Amniotic stem cell (primary cell): ENCODE measurements at regions not wholly inside any gene's neighbourhood (a gene's known extent, or its start where the extent isn't known, plus 50 kb on each side); places are given as distances from the start of the nearest gene placed in this dataset.
"Not testable (repeated sequence)": the region's sequence is repeated elsewhere in the genome, so short reads cannot be mapped to it uniquely, and the experiment has no call there.

Source experiments
- DNase-seq: peaks from one replicate; lab custom pipeline; 2025; lab: John Stamatoyannopoulos, UW

- DNase-seq = not testable (repeated sequence)
These were observed 102.8 kb upstream of the KCNMA1 start for GRCh38 chr10:77740396-77740795.

DNA sequence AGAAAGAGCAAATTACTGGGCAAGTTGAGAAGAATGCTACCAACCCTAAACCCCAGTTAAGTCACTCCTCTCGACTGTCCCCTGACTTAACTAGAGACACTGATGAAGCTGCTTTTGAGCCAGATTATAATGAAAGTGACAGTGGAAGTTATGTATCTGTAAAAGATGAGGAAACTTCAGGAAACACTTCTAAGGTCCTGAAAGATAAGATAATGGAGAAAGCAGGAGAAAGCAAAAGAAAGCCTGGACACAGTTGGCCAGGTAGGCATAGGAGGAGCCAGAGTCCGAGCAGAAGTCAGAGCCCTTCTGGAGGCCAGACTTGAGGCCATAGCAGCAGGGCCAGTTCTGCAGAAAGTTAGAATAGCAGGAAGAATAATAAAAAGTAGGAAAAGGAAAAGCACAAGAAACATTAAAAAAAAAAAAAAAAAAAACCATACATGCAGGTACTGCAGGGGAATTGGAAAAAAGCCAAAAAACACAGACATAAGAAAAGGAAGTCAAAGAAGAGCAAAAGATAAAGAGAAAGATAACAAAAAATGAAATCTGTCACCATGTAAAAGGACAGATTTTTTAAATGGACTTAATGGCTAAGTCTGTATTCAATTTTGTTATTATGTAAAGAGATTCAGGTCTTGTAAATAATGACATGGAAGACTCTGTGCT lies 101.0 kb upstream of the KCNMA1 start:
- no peak for DNase-seq

DNA sequence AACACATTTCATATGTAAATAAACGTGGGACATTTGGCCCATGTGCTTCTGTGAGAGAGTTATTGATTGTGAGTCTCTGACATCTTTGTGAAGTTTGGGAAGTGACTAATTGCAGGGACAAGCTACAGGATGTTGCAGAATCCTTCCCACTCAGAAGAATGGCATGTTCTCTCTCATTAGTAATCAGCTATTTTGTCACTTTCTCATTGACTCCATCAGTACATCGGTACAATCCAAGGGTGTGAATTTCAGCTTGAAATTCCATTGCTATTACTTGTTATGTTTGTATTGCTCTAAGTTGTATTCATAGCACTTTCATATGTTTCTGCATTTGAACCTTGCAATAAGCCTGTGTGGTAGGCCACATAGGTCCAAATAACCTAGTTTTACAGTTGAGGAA lies 100.0 kb upstream of the KCNMA1 start:
- peak; percentile 34 for DNase-seq

GRCh38 chr10:77735136-77735535 lies 97.5 kb upstream of the KCNMA1 start:
- not testable (repeated sequence) for DNase-seq

DNA sequence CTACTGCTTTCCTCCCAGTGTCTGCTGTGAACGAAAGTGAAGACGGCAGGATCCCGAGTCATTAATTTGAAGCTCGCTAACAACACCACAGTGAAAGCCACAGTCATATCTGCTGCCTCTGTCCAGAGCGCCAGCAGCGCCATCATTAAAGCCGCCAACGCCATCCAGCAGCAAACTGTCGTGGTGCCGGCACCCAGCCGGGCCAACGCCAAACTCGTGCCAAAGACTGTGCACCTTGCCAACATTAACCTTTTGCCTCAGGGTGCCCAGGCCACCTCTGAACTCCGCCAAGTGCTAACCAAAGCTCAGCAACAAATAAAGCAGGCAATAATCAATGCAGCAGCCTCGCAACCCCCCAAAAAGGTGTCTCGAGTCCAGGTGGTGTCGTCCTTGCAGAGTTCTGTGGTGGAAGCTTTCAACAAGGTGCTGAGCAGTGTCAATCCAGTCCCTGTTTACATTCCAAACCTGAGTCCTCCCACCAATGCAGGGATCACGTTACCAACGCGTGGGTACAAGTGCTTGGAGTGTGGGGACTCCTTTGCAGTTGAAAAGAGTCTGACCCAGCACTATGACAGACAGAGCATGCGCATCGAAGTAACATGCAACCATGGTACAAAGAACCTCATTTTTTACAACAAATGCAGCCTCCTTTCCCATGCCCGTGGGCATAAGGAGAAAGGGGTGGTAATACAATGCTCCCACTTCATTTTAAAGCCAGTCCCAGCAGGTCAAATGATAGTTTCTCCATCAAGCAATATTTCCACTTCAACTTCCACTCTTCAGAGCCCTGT lies 94.8 kb upstream of the KCNMA1 start:
- no peak for DNase-seq

DNA sequence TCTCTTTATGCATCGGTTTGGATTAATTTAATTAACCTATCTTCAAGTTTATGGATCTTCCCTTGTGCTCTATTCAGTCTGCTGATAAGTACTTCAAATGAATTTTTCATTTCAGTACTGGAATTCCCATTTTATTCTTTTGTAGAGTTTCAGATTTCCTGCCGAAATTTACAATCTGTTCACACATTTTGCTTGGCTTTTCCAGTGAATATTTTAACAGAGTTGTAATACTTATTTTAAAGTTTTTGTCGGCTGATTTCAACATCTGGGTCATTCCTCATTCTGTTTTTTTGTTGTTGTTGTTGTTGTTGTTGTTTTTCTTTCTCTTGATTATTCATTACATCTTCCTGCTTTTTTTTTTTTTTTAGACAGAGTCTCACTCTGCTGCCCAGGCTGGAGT lies 89.9 kb upstream of the KCNMA1 start:
- DNase-seq = no peak

DNA sequence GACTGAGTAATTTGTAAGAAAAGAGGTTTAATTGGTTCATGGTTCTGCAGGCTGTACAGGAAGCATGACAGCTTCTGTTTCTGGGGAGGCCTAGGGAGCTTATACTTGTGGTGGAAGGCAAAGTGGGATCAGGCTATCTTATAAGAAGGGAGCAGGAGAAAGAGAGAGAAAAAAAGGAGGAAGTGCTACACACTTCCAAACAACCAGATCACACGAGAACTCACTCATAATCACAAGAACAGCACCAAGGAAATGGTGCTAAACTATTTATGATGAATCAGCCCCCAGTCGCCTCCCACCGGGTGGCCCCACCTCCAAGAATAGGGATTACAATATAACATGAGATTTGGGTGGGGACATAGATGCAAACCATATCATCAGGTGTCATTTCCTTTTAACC lies 89.1 kb upstream of the KCNMA1 start:
- no peak for DNase-seq

- DNase-seq = no peak
These were observed 88.7 kb upstream of the KCNMA1 start for GRCh38 chr10:77726301-77726700.

DNA sequence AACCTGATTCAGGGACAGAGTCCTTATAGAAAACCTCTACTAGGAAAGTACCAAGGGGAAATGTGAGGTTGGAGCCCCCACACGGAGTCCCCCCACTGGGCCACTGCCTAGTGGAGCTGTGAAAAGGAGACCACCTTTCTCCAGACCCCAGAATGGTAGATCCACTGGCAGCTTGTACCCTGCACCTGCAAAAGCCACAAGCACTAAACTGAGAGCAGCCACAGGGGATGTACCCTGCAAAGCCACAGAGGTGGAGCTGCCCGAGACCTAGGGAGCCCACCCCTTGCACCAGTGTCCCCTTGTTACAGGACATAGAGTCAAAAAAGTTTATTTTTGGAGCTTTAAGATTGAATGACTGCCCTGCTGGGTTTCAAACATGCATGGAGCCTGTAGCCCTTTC lies 87.2 kb upstream of the KCNMA1 start:
- no peak for DNase-seq

GRCh38 chr10:77723376-77723775 lies 85.8 kb upstream of the KCNMA1 start:
- DNase-seq = no peak

GRCh38 chr10:77722956-77723355 lies 85.3 kb upstream of the KCNMA1 start:
- DNase-seq = not testable (repeated sequence)

DNA sequence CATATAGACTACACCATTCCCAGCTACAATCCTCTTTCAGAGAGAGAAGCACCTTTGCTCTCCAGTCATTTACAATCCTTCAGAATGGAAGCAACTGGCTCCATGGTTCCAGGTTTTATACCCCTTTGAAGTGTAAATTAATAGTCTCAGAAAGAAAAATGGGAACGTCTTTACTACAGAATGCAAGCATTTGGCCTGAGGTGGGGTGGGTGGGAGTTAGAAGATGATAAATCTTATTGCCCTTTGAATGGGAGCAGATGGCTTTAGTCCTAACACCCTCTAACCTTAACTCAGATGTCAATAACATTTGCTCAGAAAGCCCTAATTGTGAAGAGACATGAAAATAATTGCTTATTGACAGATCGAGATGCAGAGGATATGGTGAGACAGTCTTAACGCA lies 84.2 kb upstream of the KCNMA1 start:
- no peak for DNase-seq

GRCh38 chr10:77718957-77719356 lies 81.3 kb upstream of the KCNMA1 start:
- no peak for DNase-seq

DNA sequence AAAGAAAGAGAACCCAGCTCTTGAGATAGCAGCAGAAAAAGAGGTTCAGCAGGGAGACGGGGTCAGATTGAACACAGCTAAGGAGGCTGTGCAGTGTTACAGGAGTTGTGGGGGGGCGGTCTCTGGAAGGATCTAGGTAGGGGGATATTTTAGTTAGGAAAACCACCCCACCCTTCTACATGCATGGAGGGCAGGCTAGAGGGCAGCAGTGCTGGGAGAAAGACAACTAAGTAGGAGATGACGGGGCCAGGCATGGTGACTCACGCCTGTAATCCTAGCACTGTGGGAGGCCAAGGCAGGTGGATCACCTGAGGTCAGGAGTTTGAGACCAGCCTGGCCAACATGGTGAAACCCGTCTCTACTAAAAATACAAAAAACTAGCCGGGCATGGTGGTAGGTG lies 80.7 kb upstream of the KCNMA1 start:
- not testable (repeated sequence) for DNase-seq

- DNase-seq = no peak
These were observed 79.7 kb upstream of the KCNMA1 start for GRCh38 chr10:77717336-77717735.

DNA sequence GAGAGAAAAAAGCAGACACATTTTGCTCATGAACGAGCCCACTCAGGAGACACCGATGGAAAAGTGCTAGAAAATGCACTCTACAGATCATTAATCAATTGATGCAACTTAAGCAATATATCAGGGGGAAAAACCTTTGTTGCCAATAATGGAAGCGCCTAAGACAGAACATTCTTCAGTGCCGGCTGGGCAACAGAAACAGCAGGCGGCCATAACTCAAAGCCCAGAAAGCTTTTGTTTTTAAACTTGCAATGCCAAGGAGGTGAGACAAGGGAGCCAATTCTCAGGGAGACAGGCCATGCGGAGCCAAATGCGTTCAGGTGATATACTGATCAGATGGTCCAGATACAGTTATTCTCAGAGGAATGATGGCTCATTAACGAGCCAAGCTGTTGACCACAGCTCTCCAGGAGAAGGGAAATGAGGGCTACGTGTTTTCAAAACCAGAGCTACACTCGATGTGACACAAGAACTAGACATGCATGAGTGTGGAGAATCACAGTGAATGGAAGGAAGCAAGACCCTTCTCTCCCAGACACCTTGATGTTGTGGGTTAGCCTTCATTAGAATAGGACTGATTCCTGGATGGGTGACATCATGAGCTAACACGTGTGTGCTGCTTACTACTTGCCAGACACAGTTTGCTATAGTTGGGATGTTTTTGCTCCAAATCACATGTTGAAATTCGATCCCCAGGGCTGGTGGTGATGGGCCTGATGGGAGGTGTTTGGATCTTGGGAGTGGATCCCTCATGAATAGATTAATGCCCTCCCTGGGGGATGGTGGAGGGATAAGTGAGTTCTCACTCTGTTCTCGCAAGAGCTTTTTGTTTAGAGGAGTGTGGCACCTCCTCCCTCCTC lies 79.1 kb upstream of the KCNMA1 start:
- no peak for DNase-seq

- no peak for DNase-seq
These were observed 77.9 kb upstream of the KCNMA1 start for GRCh38 chr10:77715536-77715935.

DNA sequence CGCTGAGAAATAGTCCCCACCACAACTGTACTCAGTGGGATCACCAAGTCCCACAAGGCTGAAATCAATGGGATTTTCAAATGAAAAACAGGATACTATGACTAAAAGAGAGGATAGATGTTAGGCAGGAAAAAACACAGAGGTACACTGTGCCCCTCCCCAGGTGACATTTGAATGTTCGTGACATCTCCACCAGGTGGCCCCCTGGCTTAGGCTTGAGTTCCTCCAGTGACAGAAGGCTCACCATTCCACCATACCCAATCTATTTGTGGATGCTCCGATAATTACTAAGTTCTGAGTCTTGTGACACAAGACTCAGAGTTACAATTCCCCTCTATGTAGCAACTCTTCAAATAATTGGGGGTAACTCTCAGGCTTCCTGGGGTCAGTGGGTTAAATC lies 77.5 kb upstream of the KCNMA1 start:
- DNase-seq = no peak

- no peak for DNase-seq
These were observed 76.1 kb upstream of the KCNMA1 start for GRCh38 chr10:77713521-77714280.

DNA sequence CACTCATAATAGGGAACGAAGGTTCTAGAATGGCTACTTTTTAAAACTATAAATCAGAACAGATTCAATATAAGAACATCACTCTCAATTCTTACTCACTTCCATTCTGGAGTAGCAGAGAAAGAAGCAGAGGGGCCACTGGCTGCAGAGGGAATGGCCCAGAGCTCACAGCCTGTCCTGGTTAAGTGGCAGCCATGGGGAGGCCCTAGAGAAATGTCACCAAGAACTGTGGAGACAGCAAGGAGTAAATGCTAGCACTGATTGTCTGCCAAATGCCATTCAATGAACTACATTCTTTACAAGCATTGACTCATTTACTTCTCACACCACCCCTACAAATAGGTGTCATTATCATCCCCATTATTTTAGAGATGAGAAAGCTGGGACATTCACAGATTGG lies 74.6 kb upstream of the KCNMA1 start:
- DNase-seq = no peak

DNA sequence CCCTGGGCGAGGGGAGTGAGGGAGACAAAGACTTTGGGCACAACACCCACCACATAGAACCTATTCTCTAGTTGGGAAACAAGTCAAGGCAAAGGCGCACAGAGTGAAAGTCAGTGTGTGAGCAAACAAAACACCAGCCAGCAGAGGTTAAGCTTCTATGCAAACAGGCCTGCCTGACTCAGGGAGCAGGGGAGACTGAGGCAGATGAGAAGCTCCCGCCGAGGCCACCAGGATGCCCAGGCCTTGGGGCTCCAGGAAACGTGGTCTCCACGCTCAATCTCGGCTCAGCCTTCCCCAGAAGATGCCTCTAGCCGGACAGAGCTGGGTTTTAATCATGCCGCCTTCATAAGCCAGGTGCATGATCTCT lies 74.1 kb upstream of the KCNMA1 start:
- no peak for DNase-seq
